ENCODE measurements at regions not wholly inside any gene's neighbourhood (a gene's known extent, or its start where the extent isn't known, plus 50 kb on each side); places are given as distances from the start of the nearest gene placed in this dataset.

DNA sequence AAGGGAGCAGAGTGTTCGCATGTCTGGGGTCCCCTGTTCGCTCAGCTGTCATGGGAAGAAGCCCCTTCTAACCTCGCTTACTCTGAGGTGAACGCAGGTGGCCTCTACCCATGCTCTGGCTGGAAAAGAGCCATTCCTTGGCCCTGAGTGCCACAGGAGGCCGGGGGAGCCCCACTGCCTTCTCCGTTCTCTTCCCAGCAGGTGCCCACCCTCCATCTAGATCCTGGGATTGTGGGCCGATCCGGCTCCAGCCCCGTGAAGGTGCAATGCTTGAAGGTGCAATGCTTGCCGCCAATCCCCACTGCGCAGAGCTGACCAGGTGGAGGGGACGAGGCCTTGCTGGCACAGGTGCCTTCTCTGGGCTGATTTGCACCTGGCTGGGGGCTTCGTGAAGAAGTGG lies 95.4 kb downstream of the MRPL36 start:
- DNase-seq = no peak

DNA sequence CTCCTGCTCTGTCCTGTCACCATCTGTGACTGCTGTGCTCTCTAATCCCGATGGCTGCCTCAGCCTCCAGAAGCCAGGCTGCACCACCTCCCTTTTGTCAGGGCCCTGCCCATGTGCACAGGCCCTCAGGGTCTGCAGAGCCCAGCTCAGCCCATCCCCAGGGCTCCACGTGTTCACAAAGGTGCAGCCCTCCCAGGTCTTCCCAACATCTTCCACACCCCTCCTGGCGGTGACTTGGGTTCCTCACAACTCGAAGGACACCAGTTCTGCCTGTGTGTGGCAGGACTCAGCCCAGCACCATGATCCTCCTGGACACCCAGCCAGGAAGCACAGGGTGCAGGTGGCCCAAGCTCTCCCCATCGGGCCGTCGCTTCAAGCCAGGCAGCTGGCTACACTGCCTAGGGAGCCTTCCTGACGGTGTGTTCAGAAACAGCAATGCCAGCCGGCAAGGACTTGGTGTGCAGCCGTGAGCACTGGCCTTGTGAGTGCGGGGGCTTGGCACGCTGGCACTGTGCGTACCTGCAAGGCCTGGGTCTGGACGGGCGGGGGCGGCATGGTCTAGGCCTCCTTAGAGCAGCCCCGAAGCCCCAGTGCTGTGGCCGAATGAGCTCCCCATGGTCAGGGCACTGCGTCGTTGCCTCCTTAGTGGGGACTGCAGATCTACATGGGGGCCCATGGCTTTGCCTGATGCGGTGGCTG lies 96.1 kb downstream of the MRPL36 start:
- no peak for DNase-seq

DNA sequence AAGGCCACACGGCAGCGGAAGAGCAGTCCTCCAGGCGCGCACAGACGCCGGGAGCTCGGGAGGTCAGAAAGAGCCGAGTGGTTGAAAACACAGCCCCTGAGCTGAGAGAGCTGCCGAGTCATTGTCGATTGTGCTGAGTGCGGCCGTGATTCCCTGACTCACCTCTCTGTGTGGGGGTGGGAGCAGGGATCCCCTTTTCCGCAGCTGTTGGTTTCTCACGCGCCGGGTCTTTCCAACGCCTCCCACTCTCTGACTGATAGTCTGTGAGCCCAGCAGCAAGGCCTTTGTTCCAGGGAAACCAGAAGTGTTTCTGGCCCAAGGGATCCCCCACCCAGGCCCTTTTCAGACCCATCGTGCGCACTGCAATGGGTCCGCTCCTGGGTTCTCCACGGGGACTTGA lies 97.3 kb downstream of the MRPL36 start:
- no peak for DNase-seq

DNA sequence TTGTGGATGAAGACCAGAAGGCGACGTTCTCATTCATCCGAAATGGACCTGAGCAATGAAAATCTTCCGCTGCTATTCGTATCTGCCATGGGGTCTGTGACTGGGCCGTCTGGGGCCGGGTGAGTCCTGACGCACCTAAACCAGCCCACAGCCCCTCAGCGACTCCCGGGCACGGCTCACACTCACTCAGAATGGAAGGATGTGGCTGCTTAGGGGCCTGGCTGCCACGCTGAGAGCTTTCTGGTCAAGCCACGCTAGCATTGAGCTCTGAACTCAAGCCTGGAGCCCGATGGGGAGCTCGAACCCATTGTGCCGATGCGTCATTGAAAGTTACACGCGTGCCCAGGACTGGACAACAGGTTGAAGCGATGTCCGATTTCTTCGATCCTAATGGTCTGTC lies 97.8 kb downstream of the MRPL36 start:
- DNase-seq = no peak

DNA sequence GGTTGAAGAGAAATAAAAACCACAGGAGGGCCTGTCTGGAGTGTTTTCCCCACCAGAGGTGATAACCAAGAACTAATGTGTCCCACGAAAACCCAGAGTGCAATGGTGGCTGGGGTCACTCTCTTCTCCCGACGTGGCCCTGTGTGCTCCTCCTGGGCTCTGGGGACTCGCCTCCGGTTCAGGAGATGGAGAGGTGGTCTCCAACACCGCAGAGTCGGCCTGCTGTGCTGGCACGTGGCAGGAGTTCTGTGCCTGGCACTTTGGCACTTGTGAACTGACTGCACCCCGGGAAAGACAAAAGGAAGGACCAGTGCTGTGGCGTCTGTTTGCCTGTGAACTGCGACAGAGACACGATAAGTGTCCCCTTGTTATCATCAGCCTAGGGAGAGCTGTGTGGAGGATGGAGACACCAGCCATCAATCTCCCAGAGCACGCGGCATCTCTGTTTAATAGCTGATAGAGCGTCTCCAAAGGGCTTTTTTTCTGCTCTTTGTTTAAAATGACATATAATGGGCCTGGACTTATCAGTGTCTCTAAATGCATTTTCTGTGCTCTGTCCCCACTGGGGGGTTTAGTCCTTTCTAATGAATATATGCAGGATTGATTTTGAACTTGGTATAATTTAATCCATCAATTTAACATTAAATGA lies 98.3 kb downstream of the MRPL36 start:
- DNase-seq = no peak

DNA sequence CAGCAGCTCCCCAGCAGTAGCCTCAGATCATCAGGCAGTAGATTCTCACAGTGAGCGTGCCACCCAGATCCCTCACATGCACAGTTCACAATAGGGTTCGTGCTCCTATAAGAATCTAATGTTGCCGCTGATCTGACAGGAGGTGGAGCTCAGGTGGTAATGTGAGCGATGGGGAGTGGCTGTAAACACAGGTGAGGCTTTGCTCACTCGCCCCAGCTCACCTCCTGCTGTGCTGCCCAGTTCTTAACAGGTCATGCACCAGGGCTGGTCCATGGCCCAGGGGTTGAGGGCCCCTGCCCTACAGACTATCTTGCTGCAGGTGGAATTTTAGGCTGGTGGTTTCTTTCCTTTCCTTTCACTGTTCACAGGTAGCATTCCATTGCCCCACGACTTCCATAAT lies 100.2 kb downstream of the MRPL36 start:
- no peak for DNase-seq

DNA sequence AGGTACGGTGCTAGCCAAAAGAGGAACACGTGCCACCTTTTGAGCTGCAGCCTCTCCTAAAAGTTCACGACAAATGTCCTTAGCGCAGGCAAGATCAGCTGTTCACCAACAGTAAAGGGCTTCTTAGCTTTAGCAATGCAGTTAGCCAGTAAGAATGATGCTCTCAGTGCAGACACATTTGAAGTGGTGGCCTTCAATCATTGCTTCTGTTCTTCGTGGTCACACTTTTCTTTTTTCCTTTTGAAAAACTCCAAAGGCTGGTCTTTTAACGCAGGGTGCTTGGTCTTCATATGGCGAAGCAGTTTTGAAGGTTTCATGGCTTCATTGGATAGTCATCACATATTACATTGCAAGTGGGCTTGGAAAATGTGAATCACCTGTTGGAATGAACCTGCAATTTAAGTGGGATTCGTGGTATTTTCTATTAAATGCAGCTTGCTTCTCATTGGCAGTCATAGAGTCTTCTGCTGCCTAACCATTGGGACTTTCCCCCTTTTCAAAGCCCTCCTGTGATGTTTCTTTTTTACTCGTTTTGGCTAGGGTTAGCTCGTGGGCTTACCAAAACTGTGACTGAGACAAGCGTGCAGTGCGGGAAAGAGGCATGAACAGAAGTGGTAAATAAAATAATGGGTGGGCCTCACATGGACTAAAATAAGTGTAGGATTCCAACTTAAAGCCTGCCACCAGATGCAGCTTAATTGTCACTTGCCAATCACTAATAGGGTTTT lies 100.9 kb downstream of the MRPL36 start:
- DNase-seq = no peak

DNA sequence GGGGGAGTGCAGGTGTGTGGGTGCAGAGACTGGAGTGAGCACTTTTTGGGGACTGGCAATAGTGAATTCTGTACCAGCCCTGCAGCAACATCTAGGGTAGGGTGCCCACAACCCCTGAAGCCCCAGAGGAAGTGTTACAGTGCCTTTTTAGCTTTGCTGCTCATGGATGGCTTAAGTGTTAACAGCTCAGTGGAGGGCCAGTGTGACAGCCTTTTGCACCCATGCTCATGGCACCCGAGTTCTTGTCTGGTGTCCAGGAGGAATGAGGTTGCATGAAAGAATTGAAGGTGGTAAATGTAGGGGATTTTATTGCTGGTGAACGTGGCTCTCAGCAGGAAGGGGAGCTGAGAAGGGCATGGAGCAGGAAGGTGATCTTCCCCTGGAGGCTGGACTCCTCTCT lies 107.3 kb downstream of the MRPL36 start:
- no peak for DNase-seq

DNA sequence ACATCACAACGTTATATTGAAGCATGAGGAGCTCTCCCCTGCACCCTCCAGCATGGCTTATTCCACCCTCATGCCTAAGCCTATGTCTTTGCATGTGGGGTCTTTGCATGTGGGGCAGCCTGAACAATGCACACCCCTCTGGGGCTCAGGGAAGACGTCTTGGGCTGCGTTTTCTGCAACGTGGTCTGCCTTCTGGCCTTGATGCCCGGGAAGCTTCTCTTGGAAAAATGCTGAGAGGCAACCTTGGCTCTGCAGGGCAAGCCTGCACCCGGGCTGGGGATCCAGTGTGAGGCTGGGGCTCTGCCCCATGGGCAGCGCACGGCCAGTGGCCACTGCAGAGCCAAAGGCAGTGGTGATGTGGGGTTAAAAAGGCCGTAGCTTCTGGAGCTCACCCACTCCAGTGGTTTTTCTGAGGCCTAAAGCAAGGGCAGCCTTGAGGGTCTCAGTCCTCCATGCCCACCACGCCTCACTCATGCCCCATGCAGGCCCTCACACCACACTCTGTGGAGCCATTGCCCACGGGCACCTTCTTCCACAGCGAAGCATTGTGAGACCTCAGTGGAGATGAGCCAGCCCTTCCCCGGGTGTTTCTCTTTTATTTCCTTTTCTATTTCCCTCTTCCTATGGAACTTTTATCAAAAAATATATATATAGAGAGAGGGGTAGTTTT lies 112.2 kb downstream of the MRPL36 start:
- DNase-seq = no peak

DNA sequence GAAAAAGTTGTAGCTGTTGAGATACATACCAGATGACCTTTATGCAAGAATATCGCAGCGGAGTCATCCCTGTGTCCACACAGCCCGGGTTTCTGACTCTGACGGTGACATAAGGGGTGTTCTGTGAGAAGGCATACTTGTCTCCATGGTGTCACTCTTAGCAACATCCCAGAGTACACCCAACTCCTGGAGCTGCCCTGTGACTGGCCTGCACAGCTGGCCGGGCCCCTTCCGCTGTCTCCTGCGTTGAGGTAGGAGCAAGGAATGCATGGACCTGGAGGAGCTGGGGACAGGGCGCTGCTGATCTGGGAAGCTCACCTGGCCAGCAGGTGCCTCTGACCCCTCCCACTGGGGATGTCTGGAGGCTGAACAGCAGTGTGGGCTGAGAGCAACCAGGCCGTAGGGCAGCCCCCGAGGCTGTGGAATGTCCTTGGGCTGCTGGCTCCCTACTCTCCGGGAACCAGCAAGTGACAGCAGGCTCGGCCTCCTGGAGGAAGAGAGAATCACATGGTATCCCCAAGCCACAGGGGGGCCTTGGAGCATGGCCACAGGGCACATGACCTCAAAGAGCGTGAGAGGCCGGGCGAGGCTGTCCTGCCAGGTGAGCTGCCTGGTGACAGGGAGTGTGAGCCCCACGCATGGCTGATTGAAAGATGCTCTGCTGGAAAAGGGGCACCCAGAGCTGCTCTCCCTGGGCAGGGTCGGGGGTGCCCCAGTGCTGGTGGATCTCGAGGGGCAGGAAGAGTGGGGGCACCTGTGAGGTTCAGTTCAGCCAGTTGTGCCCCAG lies 113.4 kb downstream of the MRPL36 start:
- DNase-seq = no peak

DNA sequence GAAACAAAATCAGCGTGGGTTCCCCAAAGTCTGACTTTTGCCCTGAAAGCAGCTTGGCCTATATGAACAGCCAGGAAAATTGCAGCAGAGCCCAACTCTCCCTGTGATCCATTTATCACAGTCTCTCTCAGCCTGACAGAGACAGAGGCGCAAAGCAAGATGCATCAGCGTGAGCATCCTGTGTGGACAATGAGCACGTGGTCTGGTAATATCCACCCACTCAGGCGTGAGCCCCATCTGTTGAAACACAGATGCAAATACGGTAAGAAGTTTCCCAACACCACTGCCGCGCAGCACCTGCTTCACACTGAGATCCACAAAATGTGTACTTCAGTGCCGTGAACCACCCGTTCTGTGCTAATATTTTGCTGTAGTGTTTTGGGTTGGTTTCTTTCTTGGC lies 114.6 kb downstream of the MRPL36 start:
- no peak for DNase-seq

DNA sequence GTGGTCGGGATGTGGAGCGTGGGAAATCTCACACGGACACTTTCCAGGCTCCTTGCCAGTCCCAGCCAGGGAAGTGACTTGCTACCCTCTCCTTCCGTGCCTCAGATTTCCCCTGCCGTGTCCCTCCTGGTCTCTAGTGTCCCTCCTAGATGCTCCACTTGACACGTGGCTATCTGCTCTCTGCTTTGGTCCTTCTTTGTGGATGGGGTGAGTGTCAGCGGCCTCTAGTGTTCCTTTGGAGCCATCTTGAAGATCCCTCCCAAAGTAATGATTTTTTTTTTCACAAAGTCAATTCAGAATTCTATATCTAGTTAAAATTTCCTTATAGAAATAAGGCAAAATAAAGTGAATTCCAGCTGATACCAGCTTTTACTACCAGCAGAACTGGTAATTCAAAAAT lies 117.7 kb downstream of the MRPL36 start:
- no peak for DNase-seq

DNA sequence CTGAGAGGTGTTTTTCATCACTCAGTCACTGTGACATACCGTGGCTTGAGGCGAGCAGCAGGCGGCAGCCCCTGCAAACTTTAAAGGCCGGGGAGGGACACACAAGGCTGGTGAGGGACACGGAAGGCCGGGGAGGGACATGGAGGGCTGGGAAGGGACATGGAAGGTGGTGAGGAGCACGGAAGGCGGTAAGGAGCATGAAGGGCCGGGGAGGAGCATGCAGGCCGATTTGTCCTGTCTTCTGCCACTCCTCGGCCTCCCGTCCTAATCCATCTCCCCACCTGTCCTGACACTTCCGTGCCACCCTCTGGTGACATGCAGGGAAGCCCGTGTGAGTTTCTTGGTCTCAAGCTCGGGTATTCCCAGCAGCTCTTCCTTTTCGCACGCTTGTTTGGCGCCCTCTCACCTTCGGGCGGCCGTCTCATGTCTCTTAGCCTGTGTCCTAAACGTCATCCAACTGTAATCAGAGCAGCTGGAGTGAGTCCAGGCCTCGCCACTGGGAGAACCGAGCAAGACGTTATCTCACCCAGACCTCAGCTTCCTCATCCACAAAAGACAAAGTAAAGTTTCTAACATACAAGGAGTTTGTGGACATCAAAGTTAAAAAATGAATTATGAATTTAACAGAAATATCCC lies 126.5 kb downstream of the MRPL36 start:
- DNase-seq = no peak

DNA sequence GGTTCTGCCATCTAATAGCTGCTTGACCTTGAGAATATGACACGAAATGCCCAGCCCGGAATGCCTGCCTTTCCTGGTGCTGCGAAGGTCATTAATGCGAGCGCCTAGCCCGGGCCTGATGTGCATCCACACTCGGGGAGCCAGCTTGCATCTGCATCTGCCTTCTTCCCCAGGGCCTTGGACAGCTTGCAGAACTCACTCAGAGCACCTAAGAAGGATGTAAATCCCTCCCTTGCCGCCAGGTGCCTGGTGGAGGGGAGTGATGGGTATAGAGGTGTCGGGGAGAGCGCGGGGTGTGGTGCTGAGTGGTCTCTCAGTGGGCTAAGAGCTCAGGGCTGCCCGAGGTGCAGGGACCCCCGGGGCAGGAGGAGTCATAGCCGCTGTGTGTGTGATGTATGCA lies 127.2 kb downstream of the MRPL36 start:
- DNase-seq = no peak

DNA sequence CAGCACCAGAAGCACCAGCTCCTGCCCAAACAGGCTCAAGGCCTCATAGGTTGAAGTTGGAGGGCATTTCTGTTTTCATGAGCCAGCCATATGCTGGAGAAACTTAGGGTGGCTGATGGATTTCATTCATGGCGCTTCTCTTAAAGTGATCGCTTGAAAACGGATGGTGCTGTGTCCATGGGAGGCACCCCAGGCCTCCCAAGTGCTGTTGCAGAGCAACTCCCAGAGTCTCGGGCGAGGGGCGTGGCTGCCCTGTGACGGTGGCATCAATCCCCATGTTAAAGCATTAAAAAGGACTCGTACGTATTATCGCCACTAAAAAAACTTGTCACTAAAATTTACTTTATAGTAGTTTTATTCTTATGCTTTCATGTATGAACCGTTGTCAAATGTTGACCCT lies 128.3 kb downstream of the MRPL36 start:
- DNase-seq = no peak

DNA sequence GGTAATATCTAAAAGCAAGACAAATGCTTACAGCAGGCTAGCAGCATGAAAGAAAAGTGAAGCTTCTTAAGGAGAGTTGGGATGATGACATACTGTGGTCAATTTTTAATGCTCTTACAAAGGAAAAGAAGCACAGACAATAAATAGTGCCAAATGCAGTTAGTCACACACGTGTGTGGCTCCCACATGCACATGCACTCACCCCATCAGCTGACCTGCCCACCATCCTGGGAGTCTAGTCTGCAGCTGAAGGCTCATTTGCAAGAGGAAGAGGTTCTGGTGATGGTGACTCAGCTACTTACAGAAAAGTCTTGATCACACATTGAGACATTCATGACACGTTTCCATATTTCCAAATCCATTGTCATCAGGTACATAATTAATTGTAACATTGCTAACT lies 129.3 kb downstream of the MRPL36 start:
- no peak for DNase-seq

DNA sequence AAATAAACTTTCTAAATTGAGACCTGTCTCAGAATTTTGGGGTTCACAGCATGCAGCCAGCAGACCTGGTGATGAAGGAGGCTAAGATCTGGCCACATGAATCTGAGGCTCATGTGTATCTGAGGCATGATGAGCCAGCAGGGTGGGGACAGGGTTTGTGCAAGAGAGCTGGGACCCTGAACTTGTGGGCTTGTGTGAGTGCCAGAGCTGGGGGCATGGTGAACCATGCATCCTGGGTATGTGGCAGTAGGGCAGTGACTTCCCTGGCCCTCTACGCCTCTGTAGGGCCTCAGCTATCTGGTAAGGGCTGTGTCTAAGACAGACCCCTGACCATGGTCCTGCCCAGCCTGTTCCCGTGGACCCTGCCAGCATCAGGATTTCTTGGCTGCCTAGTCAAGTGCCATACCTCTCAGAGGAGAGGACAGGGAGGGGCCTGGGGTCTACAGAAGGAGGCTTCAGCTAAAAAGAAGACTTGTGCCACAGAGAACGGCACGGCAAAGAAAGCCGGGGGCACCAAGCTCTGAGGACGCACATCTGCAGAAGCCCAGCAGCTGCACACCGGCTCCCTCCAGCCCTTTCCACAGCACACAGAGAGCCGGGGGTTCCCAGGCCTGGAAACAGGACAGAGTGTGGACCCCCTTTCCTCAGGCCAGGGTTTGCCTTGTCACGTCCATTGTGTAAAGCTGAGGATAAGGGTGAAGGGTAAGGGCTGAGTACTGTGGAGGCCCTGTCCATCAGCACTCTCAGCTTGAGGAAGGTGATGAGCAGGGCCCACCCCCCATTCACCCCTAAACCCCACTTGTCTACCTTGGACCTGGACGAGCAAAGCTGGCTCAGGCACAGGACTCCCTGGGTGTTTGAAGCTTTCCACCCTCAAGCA lies 130.1 kb downstream of the MRPL36 start:
- DNase-seq = no peak

DNA sequence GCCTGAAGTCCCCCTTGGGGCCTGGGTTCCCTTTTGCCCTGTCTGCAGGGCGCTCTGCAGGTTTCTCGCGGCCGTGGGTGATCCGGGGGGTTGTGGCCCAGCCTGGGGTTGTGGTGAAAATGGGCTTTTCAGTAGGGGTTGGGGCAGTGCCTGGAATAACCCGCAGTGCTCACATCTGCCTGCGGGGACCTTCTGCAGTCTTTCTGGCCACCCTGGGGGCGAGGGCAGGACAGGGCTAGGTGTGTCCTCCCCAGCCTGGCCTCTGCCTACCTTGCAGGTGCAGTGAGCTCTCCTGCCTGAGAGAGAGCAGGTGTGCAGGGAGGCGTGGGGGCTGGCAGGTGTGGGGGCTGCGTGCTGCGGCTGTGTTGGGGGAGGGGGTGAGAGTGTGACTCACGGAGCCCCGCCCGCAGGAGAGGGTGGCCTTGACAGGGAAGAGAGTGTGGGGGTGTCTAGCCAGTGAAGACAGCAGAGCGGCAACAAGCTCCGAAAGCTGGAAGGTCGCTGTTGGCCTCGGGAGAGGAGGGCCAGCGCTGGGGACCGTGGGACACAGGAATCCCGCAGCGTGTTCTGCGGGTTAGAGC lies 131.4 kb downstream of the MRPL36 start:
- peak in 1 of 2 experiments; percentile 22 for DNase-seq

DNA sequence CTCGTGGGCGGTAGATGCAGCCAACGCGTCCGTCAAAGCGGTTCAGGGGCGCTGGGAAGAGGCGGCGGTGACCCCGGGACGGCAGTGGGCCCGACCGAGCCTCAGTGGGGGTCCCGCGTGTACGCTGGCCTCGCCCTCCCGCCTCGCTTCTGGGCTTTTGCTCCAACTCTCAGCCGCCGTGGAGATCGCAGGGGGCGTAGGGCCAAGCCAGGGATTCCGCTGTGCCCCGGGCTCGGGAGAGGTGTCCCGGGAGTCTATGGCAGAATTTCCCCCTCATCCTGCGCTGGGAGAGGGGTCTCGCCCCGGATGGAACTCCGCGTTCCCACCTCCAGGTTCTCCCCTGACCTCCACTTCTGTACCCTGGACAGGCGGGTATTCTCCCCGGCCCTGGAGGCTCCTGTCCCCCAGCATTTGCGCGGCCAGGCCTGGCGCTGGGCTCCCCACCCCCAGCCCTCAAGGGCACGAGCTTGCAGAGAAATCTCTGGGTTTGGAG lies 131.9 kb downstream of the MRPL36 start:
- DNase-seq = no peak

DNA sequence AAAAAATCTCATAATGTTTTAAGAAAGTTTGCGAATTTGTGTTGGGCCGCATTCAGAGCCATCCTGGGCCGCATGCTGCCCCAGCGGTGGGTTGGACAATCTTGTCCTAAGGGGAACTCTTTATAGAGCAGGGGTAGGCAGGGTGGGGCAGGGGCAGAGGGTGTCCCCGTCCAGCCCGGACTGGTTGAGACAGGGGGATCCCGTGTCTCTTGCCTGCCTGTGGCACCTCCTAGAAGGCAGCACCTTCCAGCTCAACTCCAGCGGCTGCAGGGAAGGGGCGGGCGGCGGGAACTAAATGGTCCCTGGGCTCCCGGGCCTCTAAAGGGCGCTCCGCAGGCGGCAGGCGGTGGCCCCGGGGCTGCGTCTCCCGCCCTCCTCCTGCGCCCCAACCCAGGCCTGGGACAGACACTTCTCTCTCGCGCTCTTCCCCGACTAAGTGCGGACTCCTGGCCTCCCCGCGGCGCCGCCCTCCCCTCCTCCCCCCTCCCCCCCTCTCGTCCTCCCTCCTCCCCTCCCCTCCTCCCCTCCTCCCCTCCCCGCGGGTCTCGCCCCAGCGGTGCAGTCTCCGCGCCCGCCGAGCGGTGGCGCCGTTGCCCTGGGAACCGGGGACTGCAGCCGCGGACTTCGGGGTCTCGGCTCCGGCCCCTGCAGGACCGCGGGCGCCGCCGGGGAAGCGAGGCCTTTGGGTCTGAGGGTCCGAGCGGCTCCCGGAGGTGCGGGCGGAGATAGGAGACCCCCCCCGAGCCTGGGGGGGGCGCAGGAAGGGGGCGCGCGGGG lies 132.6 kb downstream of the MRPL36 start:
- peak; percentile 62 to 72 for DNase-seq

All from NCI-H1930 (cell line).